PC-3 (cell line): ENCODE measurements at regions not wholly inside any gene's neighbourhood (a gene's known extent, or its start where the extent isn't known, plus 50 kb on each side); places are given as distances from the start of the nearest gene placed in this dataset.
"Not testable (repeated sequence)": the region's sequence is repeated elsewhere in the genome, so short reads cannot be mapped to it uniquely, and the experiment has no call there.

Experiments
- CTCF ChIP-seq: fragments of 300-600 bp; sonication (generic); conservative IDR thresholded peaks from 2 replicates; pipeline ENCODE4 v1.5.1; 2017; ENCODE audit warnings: antibody characterized with exemption, low read depth, mild to moderate bottlenecking, low read length
- EZH2 ChIP-seq: fragments of 300-600 bp; sonication (generic); IDR thresholded peaks from one replicate; pipeline ENCODE4 v1.6.1; 2017; ENCODE audit warnings: antibody characterized with exemption, mild to moderate bottlenecking, low read length; ENCODE audit not compliant: unreplicated experiment
- EZH2phosphoT487 ChIP-seq: fragments of 300-600 bp; sonication (generic); IDR thresholded peaks from 2 replicates; pipeline ENCODE4 v1.6.1; 2018; ENCODE audit warnings: mild to moderate bottlenecking, antibody characterized with exemption, low read length, borderline replicate concordance

GRCh38 chr21:10385202-10385601 lies 136.2 kb upstream of the TPTE start:
- not testable (repeated sequence) for TF ChIP-seq CTCF, EZH2, EZH2phosphoT487
